Neutrophil (primary cell): ENCODE measurements at regions not wholly inside any gene's neighbourhood (a gene's known extent, or its start where the extent isn't known, plus 50 kb on each side); places are given as distances from the start of the nearest gene placed in this dataset.

Experiments used
- H3K27ac ChIP-seq: fragments of 200-600 bp; sonication (generic); 2 replicates; pipeline ENCODE4 v1.5.1; 2016; ENCODE audit warnings: mild to moderate bottlenecking, moderate library complexity
- H3K27me3 ChIP-seq: fragments of 200-600 bp; sonication (generic); 2 replicates; pipeline ENCODE4 v1.6.0; 2016; ENCODE audit warnings: mild to moderate bottlenecking
- H3K36me3 ChIP-seq: fragments of 200-600 bp; sonication (generic); 2 replicates; pipeline ENCODE4 v1.5.1; 2017
- H3K4me1 ChIP-seq, 2 experiments: fragments of 200-600 bp in 1 of 2; sonication (generic) in 1 of 2; 1 replicate in 1 of 2; 2 replicates in 1 of 2; pipeline versions ENCODE4 v1.5.1 to v1.6.1; 2013 to 2016; ENCODE audit warnings: low read depth in 1 of 2, low read length in 1 of 2, mild to moderate bottlenecking in 1 of 2, moderate library complexity in 1 of 2; ENCODE audit not compliant: control insufficient read depth in 1 of 2, insufficient read depth in 1 of 2
- H3K4me3 ChIP-seq, 2 experiments: fragments of 200-600 bp in 1 of 2; sonication (generic) in 1 of 2; 1 replicate in 1 of 2; 2 replicates in 1 of 2; pipeline ENCODE4 v1.5.1; 2013 to 2016; ENCODE audit warnings: low read depth in 1 of 2, low read length in 1 of 2, mild to moderate bottlenecking in 1 of 2, moderate library complexity in 1 of 2
- H3K9me3 ChIP-seq: fragments of 200-600 bp; sonication (generic); 2 replicates; pipeline ENCODE4 v1.5.1; 2016
- TF ChIP-seq, protein P1 (sequence below): fragments of 200-600 bp; sonication (generic); IDR thresholded peaks from 2 replicates; pipeline ENCODE4 v1.5.1; 2016; ENCODE audit warnings: antibody characterized with exemption

GRCh38 chr18:44187090-44187489 lies 493.6 kb upstream of the SETBP1 start:
- Histone ChIP-seq H3K27me3 (no peaks in the 10 kb centered on the region), H3K4me3 (no peak overlapping the region), H3K4me1 (no peaks in the 10 kb centered on the region), H3K27ac (no peak overlapping the region), H3K9me3 (no peaks in the 10 kb centered on the region), H3K36me3 (no peaks in the 10 kb centered on the region)
- TF ChIP-seq, protein P1, sequence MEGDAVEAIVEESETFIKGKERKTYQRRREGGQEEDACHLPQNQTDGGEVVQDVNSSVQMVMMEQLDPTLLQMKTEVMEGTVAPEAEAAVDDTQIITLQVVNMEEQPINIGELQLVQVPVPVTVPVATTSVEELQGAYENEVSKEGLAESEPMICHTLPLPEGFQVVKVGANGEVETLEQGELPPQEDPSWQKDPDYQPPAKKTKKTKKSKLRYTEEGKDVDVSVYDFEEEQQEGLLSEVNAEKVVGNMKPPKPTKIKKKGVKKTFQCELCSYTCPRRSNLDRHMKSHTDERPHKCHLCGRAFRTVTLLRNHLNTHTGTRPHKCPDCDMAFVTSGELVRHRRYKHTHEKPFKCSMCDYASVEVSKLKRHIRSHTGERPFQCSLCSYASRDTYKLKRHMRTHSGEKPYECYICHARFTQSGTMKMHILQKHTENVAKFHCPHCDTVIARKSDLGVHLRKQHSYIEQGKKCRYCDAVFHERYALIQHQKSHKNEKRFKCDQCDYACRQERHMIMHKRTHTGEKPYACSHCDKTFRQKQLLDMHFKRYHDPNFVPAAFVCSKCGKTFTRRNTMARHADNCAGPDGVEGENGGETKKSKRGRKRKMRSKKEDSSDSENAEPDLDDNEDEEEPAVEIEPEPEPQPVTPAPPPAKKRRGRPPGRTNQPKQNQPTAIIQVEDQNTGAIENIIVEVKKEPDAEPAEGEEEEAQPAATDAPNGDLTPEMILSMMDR: no peak

DNA sequence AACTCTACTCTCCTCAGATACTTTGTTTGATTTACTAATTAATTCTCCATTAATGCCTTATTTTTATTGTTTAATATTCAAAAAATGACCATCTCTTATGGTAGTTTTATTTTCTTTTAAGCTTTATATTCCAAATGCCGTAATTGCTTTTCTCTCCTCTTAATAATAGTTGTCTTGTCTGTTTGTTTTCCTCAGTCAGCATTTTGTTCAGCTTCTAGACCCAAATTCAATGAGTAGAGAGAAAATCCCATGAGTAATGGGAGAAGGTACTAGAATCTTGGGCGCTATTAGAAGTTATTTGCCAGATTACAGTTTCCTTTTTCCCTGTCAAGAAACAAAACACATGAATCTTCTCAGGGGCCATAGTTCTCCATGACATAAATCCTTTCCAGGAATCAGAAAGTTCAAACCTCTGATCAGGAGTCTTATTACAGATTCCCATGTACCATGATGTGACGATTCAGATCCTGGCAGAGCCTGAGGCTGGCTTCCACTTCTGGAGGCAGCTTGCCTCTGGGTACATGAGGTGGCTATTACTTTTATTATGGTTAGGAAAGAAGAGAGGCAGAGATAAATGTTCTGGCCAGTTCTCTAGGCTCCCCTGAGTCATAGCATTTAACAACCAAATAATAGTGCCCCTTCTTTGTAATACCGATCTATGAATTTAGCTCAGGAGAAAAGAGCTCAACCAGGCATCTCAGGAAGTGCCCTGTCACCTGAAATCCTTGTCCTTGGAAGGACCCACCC lies 485.1 kb upstream of the SETBP1 start:
- Histone ChIP-seq H3K9me3 (no peaks in the 10 kb centered on the region), H3K27ac (no peak overlapping the region), H3K4me1 (no peaks in the 10 kb centered on the region), H3K4me3 (no peak overlapping the region), H3K36me3 (no peaks in the 10 kb centered on the region), H3K27me3 (no peaks in the 10 kb centered on the region)
- TF ChIP-seq, protein P1: no peak

- no peaks in the 10 kb centered on the region for H3K27me3 ChIP-seq
- H3K9me3 ChIP-seq: no peaks in the 10 kb centered on the region
- H3K4me1 ChIP-seq: no peaks in the 10 kb centered on the region
- no peak overlapping the region for H3K27ac ChIP-seq
- no peaks in the 10 kb centered on the region for H3K36me3 ChIP-seq
- TF ChIP-seq, protein P1: no peak
- no peak overlapping the region for H3K4me3 ChIP-seq
These were observed 482.7 kb upstream of the SETBP1 start for GRCh38 chr18:44197832-44198611.

DNA sequence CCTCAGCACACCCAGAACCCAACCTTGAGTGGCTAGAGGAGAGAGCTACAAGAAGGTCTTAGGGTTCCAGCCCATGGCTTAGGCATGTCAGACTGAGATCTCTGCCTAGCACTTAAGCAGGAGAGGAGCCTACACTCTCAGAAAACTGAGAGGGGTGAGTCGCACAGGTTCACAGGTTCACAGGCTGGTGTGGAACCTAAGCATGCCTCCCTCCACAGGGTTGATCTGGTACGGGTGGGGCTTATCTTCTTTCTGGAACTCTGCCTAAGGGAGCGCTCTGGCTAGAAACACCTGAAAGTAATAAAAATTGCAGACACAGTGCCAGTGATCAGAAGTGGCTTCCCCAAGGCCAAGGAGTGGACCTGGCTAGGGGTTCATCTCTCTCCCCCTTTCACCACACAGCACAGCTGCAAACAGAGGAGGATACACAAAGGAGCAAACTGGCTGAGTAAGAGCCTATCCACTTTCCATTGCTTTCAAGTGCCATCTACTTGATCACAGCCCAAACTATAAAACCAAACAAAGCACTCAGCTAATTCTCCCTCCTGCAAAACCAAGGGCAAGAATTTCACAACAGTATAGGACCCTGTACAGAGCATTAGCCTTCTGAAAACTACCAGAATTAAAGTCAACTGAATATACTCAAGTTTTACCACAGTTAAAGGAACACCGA lies 481.9 kb upstream of the SETBP1 start:
- Histone ChIP-seq H3K4me3 (no peak overlapping the region), H3K27me3 (no peaks in the 10 kb centered on the region), H3K36me3 (no peaks in the 10 kb centered on the region), H3K9me3 (no peaks in the 10 kb centered on the region), H3K27ac (no peak overlapping the region), H3K4me1 (no peaks in the 10 kb centered on the region)
- TF ChIP-seq, protein P1: no peak

DNA sequence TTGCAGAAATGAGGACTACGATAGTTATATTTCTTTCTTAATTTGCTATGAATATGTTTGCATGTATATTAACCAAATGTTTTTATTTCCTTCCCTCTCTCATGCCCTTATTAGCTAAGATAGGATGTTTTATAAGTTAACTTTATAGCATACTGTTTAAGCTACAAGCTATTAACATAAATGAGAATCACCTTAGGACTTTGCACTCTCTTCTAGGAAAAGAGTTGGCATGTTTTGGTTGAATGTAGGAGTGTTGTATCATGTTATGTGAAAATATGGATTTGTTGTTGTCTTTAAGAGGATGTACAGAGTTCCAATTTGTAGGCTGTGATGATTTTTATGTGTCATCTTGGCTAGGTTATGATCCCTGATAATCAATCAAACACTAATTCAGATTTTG lies 467.4 kb upstream of the SETBP1 start:
- Histone ChIP-seq H3K36me3 (no peaks in the 10 kb centered on the region), H3K27me3 (no peaks in the 10 kb centered on the region), H3K4me1 (no peaks in the 10 kb centered on the region), H3K9me3 (no peaks in the 10 kb centered on the region), H3K4me3 (no peak overlapping the region), H3K27ac (no peak overlapping the region)
- TF ChIP-seq, protein P1: no peak
